ENCODE measurements at regions not wholly inside any gene's neighbourhood (a gene's known extent, or its start where the extent isn't known, plus 50 kb on each side); places are given as distances from the start of the nearest gene placed in this dataset.

DNA sequence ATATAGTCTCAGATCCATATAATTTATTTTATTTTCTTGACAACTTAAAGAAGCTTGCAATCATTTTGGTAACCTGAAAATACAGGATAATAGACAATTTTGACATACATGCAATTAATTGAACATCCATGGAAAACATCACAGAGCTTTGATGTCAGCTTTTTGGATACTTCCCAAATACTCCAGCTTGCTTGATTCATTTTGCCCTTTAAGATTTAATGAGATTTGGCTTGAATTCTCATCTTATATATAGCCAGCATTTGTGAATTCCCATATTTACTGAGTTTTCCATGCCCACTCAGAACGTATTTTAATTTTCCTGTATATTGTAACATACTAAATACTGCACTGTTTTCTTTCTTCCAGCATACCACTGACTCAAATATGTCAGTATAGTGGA lies 803.0 kb upstream of the MGAT4C start:
- H3K4me1 ChIP-seq (ENCODE audit: control insufficient read depth, insufficient read depth, low read length), result no peaks in the 10 kb centered on the region
- no peaks in the 10 kb centered on the region for H3K27me3 ChIP-seq (ENCODE audit: control insufficient read depth, insufficient read depth, low read length)
- H3K36me3 ChIP-seq (ENCODE audit: control insufficient read depth, insufficient read depth, low read length), result no peaks in the 10 kb centered on the region
- H3K27ac ChIP-seq (ENCODE audit: low read depth, low read length), result no peak overlapping the region
- no peak overlapping the region for H3K9ac ChIP-seq (ENCODE audit: low read length)
- no peak overlapping the region for H3K4me3 ChIP-seq (ENCODE audit: low read depth, low read length)
- H3K9me3 ChIP-seq (ENCODE audit: control insufficient read depth, insufficient read depth, low read depth, low read length), result no peaks in the 10 kb centered on the region

DNA sequence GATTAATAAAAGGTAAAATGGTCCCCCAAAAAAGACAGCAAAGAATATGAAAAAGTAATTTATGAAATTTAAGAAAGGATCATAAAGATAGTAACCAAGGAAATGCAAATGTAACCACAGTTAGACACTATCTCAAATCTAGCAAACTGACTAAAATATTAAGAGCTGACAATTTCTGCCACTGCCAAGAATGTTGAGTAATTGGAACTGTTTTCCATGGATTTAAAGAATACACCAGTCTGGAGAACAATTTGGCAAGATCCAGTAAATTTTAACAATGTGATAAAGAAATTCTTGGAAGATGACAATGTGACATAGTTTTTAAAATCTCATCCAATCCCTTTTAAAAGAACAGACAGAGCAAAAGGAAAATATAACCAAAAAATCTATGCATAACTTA lies 798.0 kb upstream of the MGAT4C start:
- no peak overlapping the region for H3K9ac ChIP-seq (ENCODE audit: low read length)
- H3K9me3 ChIP-seq (ENCODE audit: control insufficient read depth, insufficient read depth, low read depth, low read length), result no peaks in the 10 kb centered on the region
- H3K4me3 ChIP-seq (ENCODE audit: low read depth, low read length), result no peak overlapping the region
- no peak overlapping the region for H3K27ac ChIP-seq (ENCODE audit: low read depth, low read length)
- H3K4me1 ChIP-seq (ENCODE audit: control insufficient read depth, insufficient read depth, low read length), result peaks cover 5% of the 10 kb centered on the region; the same call in 1 of the 2 replicates
- H3K27me3 ChIP-seq (ENCODE audit: control insufficient read depth, insufficient read depth, low read length), result no peaks in the 10 kb centered on the region
- H3K36me3 ChIP-seq (ENCODE audit: control insufficient read depth, insufficient read depth, low read length), result no peaks in the 10 kb centered on the region

GRCh38 chr12:87051621-87052020 lies 795.4 kb upstream of the MGAT4C start:
- H3K36me3 ChIP-seq (ENCODE audit: control insufficient read depth, insufficient read depth, low read length), result no peaks in the 10 kb centered on the region
- no peak overlapping the region for H3K4me3 ChIP-seq (ENCODE audit: low read depth, low read length)
- H3K9me3 ChIP-seq (ENCODE audit: control insufficient read depth, insufficient read depth, low read depth, low read length), result no peaks in the 10 kb centered on the region
- H3K27me3 ChIP-seq (ENCODE audit: control insufficient read depth, insufficient read depth, low read length), result no peaks in the 10 kb centered on the region
- H3K27ac ChIP-seq (ENCODE audit: low read depth, low read length), result peak overlapping the region; percentile 65; the same call in 1 of the 2 replicates
- H3K9ac ChIP-seq (ENCODE audit: low read length), result no peak overlapping the region
- peaks cover 5% of the 10 kb centered on the region; the same call in 1 of the 2 replicates for H3K4me1 ChIP-seq (ENCODE audit: control insufficient read depth, insufficient read depth, low read length)

DNA sequence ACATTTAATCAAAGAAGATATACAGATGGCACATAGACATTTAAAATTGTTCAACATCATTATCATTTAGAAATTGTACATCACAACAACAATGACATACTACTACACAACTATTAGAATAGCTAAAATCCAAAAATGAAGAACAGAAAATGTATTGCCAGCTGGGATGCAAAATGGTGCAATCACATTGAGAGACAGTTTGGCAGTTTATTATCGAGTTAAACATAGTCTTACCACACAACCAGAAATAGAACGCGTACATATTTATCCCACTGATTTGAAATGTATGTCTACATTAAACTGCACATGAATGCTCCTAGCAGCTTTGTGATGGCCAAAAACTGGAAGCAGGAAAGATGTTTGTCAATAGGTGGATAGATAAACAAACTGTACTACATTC lies 791.5 kb upstream of the MGAT4C start:
- Histone ChIP-seq H3K36me3 (ENCODE audit: control insufficient read depth, insufficient read depth, low read length) (no peaks in the 10 kb centered on the region), H3K27me3 (ENCODE audit: control insufficient read depth, insufficient read depth, low read length) (no peaks in the 10 kb centered on the region), H3K9ac (ENCODE audit: low read length) (no peak overlapping the region), H3K4me3 (ENCODE audit: low read depth, low read length) (no peak overlapping the region), H3K9me3 (ENCODE audit: control insufficient read depth, insufficient read depth, low read depth, low read length) (no peaks in the 10 kb centered on the region), H3K27ac (ENCODE audit: low read depth, low read length) (no peak overlapping the region), H3K4me1 (ENCODE audit: control insufficient read depth, insufficient read depth, low read length) (peaks cover 5% of the 10 kb centered on the region; the same call in 1 of the 2 replicates)

- Histone ChIP-seq H3K9ac (ENCODE audit: low read length) (no peak overlapping the region), H3K36me3 (ENCODE audit: control insufficient read depth, insufficient read depth, low read length) (no peaks in the 10 kb centered on the region), H3K4me3 (ENCODE audit: low read depth, low read length) (no peak overlapping the region), H3K27me3 (ENCODE audit: control insufficient read depth, insufficient read depth, low read length) (no peaks in the 10 kb centered on the region), H3K27ac (ENCODE audit: low read depth, low read length) (no peak overlapping the region), H3K9me3 (ENCODE audit: control insufficient read depth, insufficient read depth, low read depth, low read length) (no peaks in the 10 kb centered on the region), H3K4me1 (ENCODE audit: control insufficient read depth, insufficient read depth, low read length) (no peaks in the 10 kb centered on the region)
Measured at GRCh38 chr12:87039536-87039935, 783.3 kb upstream of the MGAT4C start.

DNA sequence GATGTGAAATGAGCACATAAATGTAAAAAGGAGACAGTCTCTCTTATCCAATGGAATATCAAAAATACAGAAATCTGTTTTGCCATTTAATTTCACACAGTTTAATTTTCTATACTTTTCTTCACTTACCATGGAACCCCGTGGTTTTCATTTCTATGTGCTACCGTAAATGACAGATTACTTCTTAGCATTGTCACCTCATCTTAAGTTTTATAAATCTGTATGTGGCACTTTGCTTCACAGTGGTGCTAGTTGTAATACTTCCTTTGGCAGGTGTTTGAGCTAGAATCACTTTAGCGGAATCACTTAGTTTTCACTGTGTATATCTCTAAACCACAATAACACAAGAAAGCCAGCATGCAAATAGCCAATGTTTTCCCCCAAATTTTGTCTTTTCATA lies 781.9 kb upstream of the MGAT4C start:
- Histone ChIP-seq H3K9ac (ENCODE audit: low read length) (no peak overlapping the region), H3K27me3 (ENCODE audit: control insufficient read depth, insufficient read depth, low read length) (no peaks in the 10 kb centered on the region), H3K36me3 (ENCODE audit: control insufficient read depth, insufficient read depth, low read length) (no peaks in the 10 kb centered on the region), H3K9me3 (ENCODE audit: control insufficient read depth, insufficient read depth, low read depth, low read length) (no peaks in the 10 kb centered on the region), H3K27ac (ENCODE audit: low read depth, low read length) (no peak overlapping the region), H3K4me3 (ENCODE audit: low read depth, low read length) (no peak overlapping the region), H3K4me1 (ENCODE audit: control insufficient read depth, insufficient read depth, low read length) (no peaks in the 10 kb centered on the region)

DNA sequence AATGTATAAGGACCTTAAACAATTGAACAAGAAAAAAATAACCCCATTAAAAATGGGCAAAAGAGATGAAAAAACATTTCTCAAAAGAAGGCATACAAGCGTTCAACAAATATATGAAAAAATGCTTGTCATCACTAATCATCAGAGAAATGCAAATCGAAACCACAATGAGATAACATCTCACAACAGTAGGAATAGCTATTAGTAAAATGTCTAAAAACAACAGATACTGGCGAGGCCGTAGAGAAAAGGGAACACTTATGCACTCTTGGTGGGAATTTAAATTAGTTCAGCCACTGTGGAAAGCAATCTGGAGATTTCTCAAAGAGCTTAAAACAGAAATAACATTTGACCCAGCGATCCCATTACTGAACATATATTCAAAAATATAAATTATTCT lies 769.8 kb upstream of the MGAT4C start:
- Histone ChIP-seq H3K9ac (ENCODE audit: low read length) (no peak overlapping the region), H3K9me3 (ENCODE audit: control insufficient read depth, insufficient read depth, low read depth, low read length) (peaks cover 2% of the 10 kb centered on the region; the same call in 1 of the 2 replicates), H3K36me3 (ENCODE audit: control insufficient read depth, insufficient read depth, low read length) (no peaks in the 10 kb centered on the region), H3K4me3 (ENCODE audit: low read depth, low read length) (no peak overlapping the region), H3K27me3 (ENCODE audit: control insufficient read depth, insufficient read depth, low read length) (no peaks in the 10 kb centered on the region), H3K4me1 (ENCODE audit: control insufficient read depth, insufficient read depth, low read length) (no peaks in the 10 kb centered on the region), H3K27ac (ENCODE audit: low read depth, low read length) (no peak overlapping the region)

DNA sequence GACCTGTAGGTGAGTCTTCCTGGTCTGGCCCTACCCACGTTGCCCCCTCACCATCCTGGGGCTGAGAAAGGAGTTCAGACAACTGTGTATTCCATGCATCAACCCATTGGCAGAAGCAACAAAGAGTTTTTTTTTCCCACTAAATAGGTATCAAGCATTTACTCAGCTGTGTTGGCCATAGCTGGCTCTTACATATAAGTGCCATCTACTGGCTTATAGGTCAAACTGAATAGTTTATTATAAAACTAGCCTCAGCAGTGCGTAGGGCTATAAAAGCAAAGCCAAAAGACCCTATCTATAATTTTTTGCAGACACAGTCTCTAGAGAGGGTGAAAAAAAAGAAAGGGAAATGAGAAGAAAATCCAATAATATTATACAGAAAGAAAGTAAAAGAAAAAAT lies 765.2 kb upstream of the MGAT4C start:
- H3K4me3 ChIP-seq (ENCODE audit: low read depth, low read length), result no peak overlapping the region
- H3K4me1 ChIP-seq (ENCODE audit: control insufficient read depth, insufficient read depth, low read length), result no peaks in the 10 kb centered on the region
- H3K27me3 ChIP-seq (ENCODE audit: control insufficient read depth, insufficient read depth, low read length), result no peaks in the 10 kb centered on the region
- H3K9ac ChIP-seq (ENCODE audit: low read length), result no peak overlapping the region
- H3K27ac ChIP-seq (ENCODE audit: low read depth, low read length), result no peak overlapping the region
- H3K36me3 ChIP-seq (ENCODE audit: control insufficient read depth, insufficient read depth, low read length), result no peaks in the 10 kb centered on the region; the same call in 1 of the 2 replicates
- H3K9me3 ChIP-seq (ENCODE audit: control insufficient read depth, insufficient read depth, low read depth, low read length), result 0 out of 2 replicates have a peak, but pooled peaks cover 3% of the 10 kb centered on the region

DNA sequence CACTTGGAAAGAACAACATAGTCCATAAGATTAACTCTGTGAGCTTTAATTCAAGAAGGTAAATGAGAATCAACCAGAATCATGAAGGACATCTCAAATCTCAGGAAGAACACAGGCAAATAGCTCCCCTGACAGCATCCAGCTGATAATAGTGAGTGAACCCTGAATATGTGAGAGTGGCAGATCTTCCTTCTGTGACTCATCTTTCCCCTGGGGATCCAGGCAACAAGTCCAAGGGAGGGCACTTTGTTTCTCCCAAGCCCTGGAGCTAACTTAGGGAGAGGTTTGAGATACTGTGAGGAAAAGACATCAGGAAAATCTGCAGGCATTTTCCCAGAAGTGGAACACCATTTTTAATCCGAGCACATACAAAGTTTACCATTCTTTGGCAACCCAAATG lies 763.9 kb upstream of the MGAT4C start:
- Histone ChIP-seq H3K27me3 (ENCODE audit: control insufficient read depth, insufficient read depth, low read length) (no peaks in the 10 kb centered on the region), H3K27ac (ENCODE audit: low read depth, low read length) (no peak overlapping the region), H3K4me3 (ENCODE audit: low read depth, low read length) (no peak overlapping the region), H3K36me3 (ENCODE audit: control insufficient read depth, insufficient read depth, low read length) (no peaks in the 10 kb centered on the region; the same call in 1 of the 2 replicates), H3K9me3 (ENCODE audit: control insufficient read depth, insufficient read depth, low read depth, low read length) (0 out of 2 replicates have a peak, but pooled peaks cover 3% of the 10 kb centered on the region), H3K9ac (ENCODE audit: low read length) (no peak overlapping the region), H3K4me1 (ENCODE audit: control insufficient read depth, insufficient read depth, low read length) (no peaks in the 10 kb centered on the region)

- Histone ChIP-seq H3K9ac (ENCODE audit: low read length) (no peak overlapping the region), H3K4me1 (ENCODE audit: control insufficient read depth, insufficient read depth, low read length) (no peaks in the 10 kb centered on the region), H3K9me3 (ENCODE audit: control insufficient read depth, insufficient read depth, low read depth, low read length) (no peaks in the 10 kb centered on the region), H3K27me3 (ENCODE audit: control insufficient read depth, insufficient read depth, low read length) (no peaks in the 10 kb centered on the region), H3K27ac (ENCODE audit: low read depth, low read length) (no peak overlapping the region), H3K4me3 (ENCODE audit: low read depth, low read length) (no peak overlapping the region), H3K36me3 (ENCODE audit: control insufficient read depth, insufficient read depth, low read length) (no peaks in the 10 kb centered on the region; the same call in 1 of the 2 replicates)
Measured at GRCh38 chr12:87015352-87015751, 759.2 kb upstream of the MGAT4C start.

DNA sequence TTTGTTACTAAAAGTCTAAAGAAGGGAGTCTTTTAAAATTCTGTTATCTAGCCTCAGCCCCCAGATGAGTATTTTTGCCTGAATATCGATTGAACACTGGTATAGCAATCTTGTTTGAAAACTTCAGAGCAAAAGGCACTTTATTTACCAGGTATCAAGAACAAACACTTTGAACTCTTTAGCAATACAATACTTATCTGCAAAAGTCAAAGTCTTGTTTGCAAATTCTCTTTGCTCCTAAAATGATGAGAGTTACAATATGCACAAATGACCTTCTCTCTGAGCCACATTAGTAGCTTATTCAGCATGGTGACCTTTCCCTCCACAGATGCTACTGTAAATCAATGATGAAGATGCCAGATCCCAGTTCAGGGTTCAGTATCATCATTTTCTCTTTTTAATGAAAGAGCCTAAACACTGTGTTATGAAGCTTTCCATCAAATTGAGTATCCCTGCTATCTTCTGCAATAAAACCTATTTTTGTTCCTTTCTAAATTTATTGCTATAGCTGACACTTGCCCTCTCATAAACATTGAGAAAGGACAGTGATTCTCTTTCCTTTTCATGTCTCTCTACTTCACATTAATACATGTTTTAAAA lies 752.7 kb upstream of the MGAT4C start:
- Histone ChIP-seq H3K27ac (ENCODE audit: low read depth, low read length) (no peak overlapping the region), H3K9me3 (ENCODE audit: control insufficient read depth, insufficient read depth, low read depth, low read length) (peaks cover 4% of the 10 kb centered on the region; the same call in 1 of the 2 replicates), H3K4me1 (ENCODE audit: control insufficient read depth, insufficient read depth, low read length) (no peaks in the 10 kb centered on the region), H3K27me3 (ENCODE audit: control insufficient read depth, insufficient read depth, low read length) (no peaks in the 10 kb centered on the region), H3K36me3 (ENCODE audit: control insufficient read depth, insufficient read depth, low read length) (no peaks in the 10 kb centered on the region), H3K9ac (ENCODE audit: low read length) (no peak overlapping the region), H3K4me3 (ENCODE audit: low read depth, low read length) (no peak overlapping the region)

All from HUES6 (cell line).